ENCODE measurements at regions not wholly inside any gene's neighbourhood (a gene's known extent, or its start where the extent isn't known, plus 50 kb on each side); places are given as distances from the start of the nearest gene placed in this dataset.
A peak's percentile ranks its signal among the peaks of the same experiment; 100 is the strongest.

GRCh38 chr13:29929062-29929847 lies 78.8 kb upstream of the UBL3 start:
- ATAC-seq (ENCODE audit: poor library complexity): no peak
- no peak for DNase-seq
- intact Hi-C loops (cut with DNase I): no loop called here

- intact Hi-C loops (cut with DNase I): no loop called here
- DNase-seq: no peak
- no peak for ATAC-seq (ENCODE audit: poor library complexity)
Measured at GRCh38 chr13:29926098-29926476, 75.7 kb upstream of the UBL3 start.

GRCh38 chr13:29925457-29926097 lies 75.2 kb upstream of the UBL3 start:
- DNase-seq (peak; percentile 71), ATAC-seq (ENCODE audit: poor library complexity) (peak; percentile 90)
- intact Hi-C loops (cut with DNase I): no loop called here

GRCh38 chr13:29924482-29925350 lies 74.3 kb upstream of the UBL3 start:
- ATAC-seq (ENCODE audit: poor library complexity): no peak
- DNase-seq: no peak
- intact Hi-C loops (cut with DNase I): no loop called here

- peak; percentile 55 for DNase-seq
- intact Hi-C loops (cut with DNase I): no loop called here
Measured at GRCh38 chr13:29923554-29924481, 73.4 kb upstream of the UBL3 start.

GRCh38 chr13:29922896-29923295 lies 72.5 kb upstream of the UBL3 start:
- no peak for ATAC-seq (ENCODE audit: poor library complexity)
- intact Hi-C loops (cut with DNase I): no loop called here

More at GRCh38 chr13:29923554-29924481, 73.4 kb upstream of the UBL3 start:
- ATAC-seq (ENCODE audit: poor library complexity): peak; percentile 76

GRCh38 chr13:29922281-29922821 lies 71.9 kb upstream of the UBL3 start:
- intact Hi-C loops (cut with DNase I): no loop called here
- ATAC-seq (ENCODE audit: poor library complexity) (no peak), DNase-seq (no peak)

More at GRCh38 chr13:29922896-29923295, 72.5 kb upstream of the UBL3 start:
- no peak for DNase-seq

- ATAC-seq (ENCODE audit: poor library complexity) (no peak), DNase-seq (no peak)
- intact Hi-C loops (cut with DNase I): no loop called here
Measured at GRCh38 chr13:29921542-29921941, 71.1 kb upstream of the UBL3 start.

GRCh38 chr13:29920025-29920643 lies 69.7 kb upstream of the UBL3 start:
- intact Hi-C loops (cut with DNase I): no loop called here
- DNase-seq: no peak
- no peak for ATAC-seq (ENCODE audit: poor library complexity)

- no peak for ATAC-seq (ENCODE audit: poor library complexity)
- intact Hi-C loops (cut with DNase I): no loop called here
- DNase-seq: no peak
Measured at GRCh38 chr13:29918845-29919244, 68.4 kb upstream of the UBL3 start.

- intact Hi-C loops (cut with DNase I): no loop called here
- DNase-seq (no peak), ATAC-seq (ENCODE audit: poor library complexity) (no peak)
Measured at GRCh38 chr13:29917650-29918049, 67.2 kb upstream of the UBL3 start.

- intact Hi-C loops (cut with DNase I): no loop called here
- ATAC-seq (ENCODE audit: poor library complexity) (no peak), DNase-seq (no peak)
Measured at GRCh38 chr13:29914581-29914980, 64.2 kb upstream of the UBL3 start.

GRCh38 chr13:29911781-29912418 lies 61.5 kb upstream of the UBL3 start:
- intact Hi-C loops (cut with DNase I): no loop called here
- ATAC-seq (ENCODE audit: poor library complexity) (no peak), DNase-seq (no peak)

GRCh38 chr13:29909975-29910674 lies 59.7 kb upstream of the UBL3 start:
- peak; percentile 77 for ATAC-seq (ENCODE audit: poor library complexity)
- intact Hi-C loops (cut with DNase I): no loop called here
- no peak for DNase-seq

- intact Hi-C loops (cut with DNase I): no loop called here
- DNase-seq: no peak
- ATAC-seq (ENCODE audit: poor library complexity): no peak
Measured at GRCh38 chr13:29909081-29909730, 58.8 kb upstream of the UBL3 start.

GRCh38 chr13:29908416-29909080 lies 58.1 kb upstream of the UBL3 start:
- ATAC-seq (ENCODE audit: poor library complexity) (peak; percentile 70), DNase-seq (peak; percentile 62)
- intact Hi-C loops (cut with DNase I): no loop called here
